ENCODE measurements at regions not wholly inside any gene's neighbourhood (a gene's known extent, or its start where the extent isn't known, plus 50 kb on each side); places are given as distances from the start of the nearest gene placed in this dataset.

DNA sequence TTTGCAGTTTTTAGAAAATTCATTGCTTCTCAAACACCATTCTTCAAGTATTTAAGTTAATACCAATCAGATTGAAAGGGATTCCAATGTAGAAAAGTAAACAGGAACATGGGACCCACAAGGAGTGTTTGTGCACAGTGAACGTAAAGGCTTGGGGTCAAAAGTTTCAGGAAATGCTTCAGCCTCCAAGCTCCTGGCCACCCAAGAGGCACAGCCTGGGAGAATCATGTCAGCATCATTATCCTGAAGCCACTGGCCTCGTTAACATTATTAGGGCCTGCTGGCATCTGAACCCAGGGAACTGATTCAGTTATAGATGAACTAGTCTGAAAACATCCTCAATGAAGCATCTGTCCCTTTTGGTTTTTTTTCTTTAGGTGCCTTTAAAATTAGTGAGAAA is 122.9 kb downstream of the NXNL2 start:
- TF ChIP-seq, protein P1, sequence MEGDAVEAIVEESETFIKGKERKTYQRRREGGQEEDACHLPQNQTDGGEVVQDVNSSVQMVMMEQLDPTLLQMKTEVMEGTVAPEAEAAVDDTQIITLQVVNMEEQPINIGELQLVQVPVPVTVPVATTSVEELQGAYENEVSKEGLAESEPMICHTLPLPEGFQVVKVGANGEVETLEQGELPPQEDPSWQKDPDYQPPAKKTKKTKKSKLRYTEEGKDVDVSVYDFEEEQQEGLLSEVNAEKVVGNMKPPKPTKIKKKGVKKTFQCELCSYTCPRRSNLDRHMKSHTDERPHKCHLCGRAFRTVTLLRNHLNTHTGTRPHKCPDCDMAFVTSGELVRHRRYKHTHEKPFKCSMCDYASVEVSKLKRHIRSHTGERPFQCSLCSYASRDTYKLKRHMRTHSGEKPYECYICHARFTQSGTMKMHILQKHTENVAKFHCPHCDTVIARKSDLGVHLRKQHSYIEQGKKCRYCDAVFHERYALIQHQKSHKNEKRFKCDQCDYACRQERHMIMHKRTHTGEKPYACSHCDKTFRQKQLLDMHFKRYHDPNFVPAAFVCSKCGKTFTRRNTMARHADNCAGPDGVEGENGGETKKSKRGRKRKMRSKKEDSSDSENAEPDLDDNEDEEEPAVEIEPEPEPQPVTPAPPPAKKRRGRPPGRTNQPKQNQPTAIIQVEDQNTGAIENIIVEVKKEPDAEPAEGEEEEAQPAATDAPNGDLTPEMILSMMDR (IDR thresholded peaks at IDR 0.05): no peak
- no peak for TF ChIP-seq EZH2 (IDR thresholded peaks at IDR 0.05; ENCODE audit: borderline replicate concordance, insufficient read depth, low read depth, low read length, poor library complexity, severe bottlenecking)

All from B cell (primary cell).